ENCODE measurements at regions not wholly inside any gene's neighbourhood (a gene's known extent, or its start where the extent isn't known, plus 50 kb on each side); places are given as distances from the start of the nearest gene placed in this dataset.

GRCh38 chr2:215216806-215217205, 78.4 kb upstream of the ABCA12 start:
- TF ChIP-seq, protein P1, sequence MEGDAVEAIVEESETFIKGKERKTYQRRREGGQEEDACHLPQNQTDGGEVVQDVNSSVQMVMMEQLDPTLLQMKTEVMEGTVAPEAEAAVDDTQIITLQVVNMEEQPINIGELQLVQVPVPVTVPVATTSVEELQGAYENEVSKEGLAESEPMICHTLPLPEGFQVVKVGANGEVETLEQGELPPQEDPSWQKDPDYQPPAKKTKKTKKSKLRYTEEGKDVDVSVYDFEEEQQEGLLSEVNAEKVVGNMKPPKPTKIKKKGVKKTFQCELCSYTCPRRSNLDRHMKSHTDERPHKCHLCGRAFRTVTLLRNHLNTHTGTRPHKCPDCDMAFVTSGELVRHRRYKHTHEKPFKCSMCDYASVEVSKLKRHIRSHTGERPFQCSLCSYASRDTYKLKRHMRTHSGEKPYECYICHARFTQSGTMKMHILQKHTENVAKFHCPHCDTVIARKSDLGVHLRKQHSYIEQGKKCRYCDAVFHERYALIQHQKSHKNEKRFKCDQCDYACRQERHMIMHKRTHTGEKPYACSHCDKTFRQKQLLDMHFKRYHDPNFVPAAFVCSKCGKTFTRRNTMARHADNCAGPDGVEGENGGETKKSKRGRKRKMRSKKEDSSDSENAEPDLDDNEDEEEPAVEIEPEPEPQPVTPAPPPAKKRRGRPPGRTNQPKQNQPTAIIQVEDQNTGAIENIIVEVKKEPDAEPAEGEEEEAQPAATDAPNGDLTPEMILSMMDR (conservative IDR thresholded peaks at IDR 0.05; ENCODE audit: low read depth, low read length) = no peak
- no peak for TF ChIP-seq EZH2 (IDR thresholded peaks at IDR 0.05; ENCODE audit: low read length, unreplicated experiment)
- TF ChIP-seq EZH2phosphoT487 (IDR thresholded peaks at IDR 0.05; ENCODE audit: borderline replicate concordance, low read length) = no peak

GRCh38 chr2:215215637-215216036, 77.2 kb upstream of the ABCA12 start:
- Histone ChIP-seq H3K4me2 (ENCODE audit: low read length) (no peak overlapping the region), H3K27ac (ENCODE audit: low read length) (no peak overlapping the region), H3K9me2 (replicated peaks; ENCODE audit: low read length) (no peaks in the 10 kb centered on the region), H3K4me3 (ENCODE audit: low read length) (no peak overlapping the region), H3F3A (ENCODE audit: low read length, unreplicated experiment) (no peaks in the 10 kb centered on the region), H3K9ac (ENCODE audit: low read length) (no peak overlapping the region), H3K27me3 (ENCODE audit: low read length) (no peaks in the 10 kb centered on the region), H3K9me3 (ENCODE audit: low read length) (0 out of 2 replicates have a peak, but pooled peaks cover 3% of the 10 kb centered on the region), H4K20me1 (ENCODE audit: low read length) (no peaks in the 10 kb centered on the region), H3K4me1 (ENCODE audit: insufficient read depth, low read length) (no peaks in the 10 kb centered on the region), H3K79me2 (ENCODE audit: low read length) (no peaks in the 10 kb centered on the region), H3K36me3 (ENCODE audit: low read depth, low read length) (no peaks in the 10 kb centered on the region), H2AFZ (ENCODE audit: low read length) (no peak overlapping the region)
- DNase-seq (no peak), ATAC-seq (no peak)
- BruUV-seq (replicated peaks) = no TSS peak
- TF ChIP-seq EZH2phosphoT487 (IDR thresholded peaks at IDR 0.05; ENCODE audit: borderline replicate concordance, low read length) = no peak
- TF ChIP-seq EZH2 (IDR thresholded peaks at IDR 0.05; ENCODE audit: low read length, unreplicated experiment) = no peak
- TF ChIP-seq, protein P1 (conservative IDR thresholded peaks at IDR 0.05; ENCODE audit: low read depth, low read length) = no peak
- ChIA-PET POLR2A (ENCODE audit: unreplicated experiment) (no interaction called here), CTCF (no interaction called here)
- intact Hi-C loops (cut with micrococcal nuclease) = no loop called here

More at GRCh38 chr2:215216806-215217205, 78.4 kb upstream of the ABCA12 start:
- H3K4me1 ChIP-seq (ENCODE audit: insufficient read depth, low read length) = no peaks in the 10 kb centered on the region
- no peak overlapping the region for H2AFZ ChIP-seq (ENCODE audit: low read length)
- H3K9me3 ChIP-seq (ENCODE audit: low read length) = no peaks in the 10 kb centered on the region
- H3K4me3 ChIP-seq (ENCODE audit: low read length) = no peak overlapping the region
- no peaks in the 10 kb centered on the region for H3K79me2 ChIP-seq (ENCODE audit: low read length)
- no peaks in the 10 kb centered on the region for H3K36me3 ChIP-seq (ENCODE audit: low read depth, low read length)
- no peak overlapping the region for H3K4me2 ChIP-seq (ENCODE audit: low read length)
- POLR2A ChIA-PET (ENCODE audit: unreplicated experiment) = no interaction called here
- no peaks in the 10 kb centered on the region for H3F3A ChIP-seq (ENCODE audit: low read length, unreplicated experiment)
- no peaks in the 10 kb centered on the region for H3K9me2 ChIP-seq (replicated peaks; ENCODE audit: low read length)
- no TSS peak for BruUV-seq (replicated peaks)
- intact Hi-C loops (cut with micrococcal nuclease) = no loop called here
- ATAC-seq (no peak), DNase-seq (no peak)
- H4K20me1 ChIP-seq (ENCODE audit: low read length) = no peaks in the 10 kb centered on the region
- H3K9ac ChIP-seq (ENCODE audit: low read length) = no peak overlapping the region
- no peak overlapping the region for H3K27ac ChIP-seq (ENCODE audit: low read length)
- CTCF ChIA-PET = no interaction called here
- no peaks in the 10 kb centered on the region for H3K27me3 ChIP-seq (ENCODE audit: low read length)

GRCh38 chr2:215210082-215210481, 71.7 kb upstream of the ABCA12 start:
- Histone ChIP-seq H3K4me2 (ENCODE audit: low read length) (no peak overlapping the region), H3K27ac (ENCODE audit: low read length) (no peak overlapping the region), H3K9me2 (replicated peaks; ENCODE audit: low read length) (no peaks in the 10 kb centered on the region), H3K4me3 (ENCODE audit: low read length) (no peak overlapping the region), H3F3A (ENCODE audit: low read length, unreplicated experiment) (no peaks in the 10 kb centered on the region), H3K9me3 (ENCODE audit: low read length) (0 out of 2 replicates have a peak, but pooled peaks cover 5% of the 10 kb centered on the region), H2AFZ (ENCODE audit: low read length) (no peak overlapping the region), H3K9ac (ENCODE audit: low read length) (no peak overlapping the region), H4K20me1 (ENCODE audit: low read length) (no peaks in the 10 kb centered on the region), H3K36me3 (ENCODE audit: low read depth, low read length) (no peaks in the 10 kb centered on the region), H3K79me2 (ENCODE audit: low read length) (no peaks in the 10 kb centered on the region), H3K27me3 (ENCODE audit: low read length) (no peaks in the 10 kb centered on the region), H3K4me1 (ENCODE audit: insufficient read depth, low read length) (no peaks in the 10 kb centered on the region)
- BruUV-seq (replicated peaks) = no TSS peak
- intact Hi-C loops (cut with micrococcal nuclease) = no loop called here
- no peak for ATAC-seq
- ChIA-PET CTCF (no interaction called here), POLR2A (ENCODE audit: unreplicated experiment) (no interaction called here)
- no peak for TF ChIP-seq EZH2phosphoT487 (IDR thresholded peaks at IDR 0.05; ENCODE audit: borderline replicate concordance, low read length)
- TF ChIP-seq, protein P1 (conservative IDR thresholded peaks at IDR 0.05; ENCODE audit: low read depth, low read length) = no peak
- TF ChIP-seq EZH2 (IDR thresholded peaks at IDR 0.05; ENCODE audit: low read length, unreplicated experiment) = no peak
- no peak for DNase-seq

Data from PC-3 (cell line).